GM23338 (cell line): ENCODE measurements at regions not wholly inside any gene's neighbourhood (a gene's known extent, or its start where the extent isn't known, plus 50 kb on each side); places are given as distances from the start of the nearest gene placed in this dataset.
"Not testable (repeated sequence)": the region's sequence is repeated elsewhere in the genome, so short reads cannot be mapped to it uniquely, and the experiment has no call there.

Source experiments
- ATAC-seq: fragments of 200-7000 bp; cut with Tn5 transposase; 3 replicates; pipeline ENCODE4 v1.9.1; 2020
- DNase-seq: peaks from one replicate; pipeline ENCODE4 v3.0.0-alpha.2; 2015; ENCODE audit warnings: low spot score
- H2AFZ ChIP-seq: fragments of 200-600 bp; sonication (generic); 2 replicates; pipeline ENCODE4 v1.8.0; 2016; ENCODE audit warnings: antibody characterized with exemption, mild to moderate bottlenecking, moderate library complexity
- H3F3A ChIP-seq: fragments of 200-600 bp; sonication (generic); replicated peaks from 2 replicates; pipeline ENCODE4 v1.8.0; 2017; ENCODE audit warnings: antibody characterized with exemption, mixed run types, low read depth
- H3K27ac ChIP-seq: fragments of 200-600 bp; sonication (generic); 2 replicates; pipeline ENCODE4 v1.6.1; 2016; ENCODE audit warnings: low read depth
- H3K27me3 ChIP-seq: fragments of 200-600 bp; sonication (generic); 2 replicates; pipeline ENCODE4 v1.8.0; 2016; ENCODE audit warnings: mild to moderate bottlenecking, mixed run types, moderate library complexity; ENCODE audit not compliant: insufficient read depth
- H3K36me3 ChIP-seq: fragments of 200-600 bp; sonication (generic); 2 replicates; pipeline ENCODE4 v1.8.0; 2016; ENCODE audit warnings: mild to moderate bottlenecking; ENCODE audit not compliant: insufficient read depth
- H3K4me1 ChIP-seq: fragments of 200-600 bp; sonication (generic); 2 replicates; pipeline ENCODE4 v1.8.0; 2016; ENCODE audit warnings: mild to moderate bottlenecking, moderate library complexity; ENCODE audit not compliant: insufficient read depth
- H3K4me2 ChIP-seq: fragments of 200-600 bp; sonication (generic); 2 replicates; pipeline ENCODE4 v1.7.1; 2017; ENCODE audit warnings: mixed run types
- H3K4me3 ChIP-seq: fragments of 200-600 bp; sonication (generic); 2 replicates; pipeline ENCODE4 v1.6.1; 2016; ENCODE audit warnings: mixed run types
- H3K79me2 ChIP-seq: fragments of 200-600 bp; sonication (generic); replicated peaks from 2 replicates; pipeline ENCODE4 v1.8.0; 2017; ENCODE audit warnings: mild to moderate bottlenecking; ENCODE audit not compliant: insufficient read depth
- H3K9me2 ChIP-seq: fragments of 200-600 bp; sonication (generic); 2 replicates; pipeline ENCODE4 v1.8.0; 2017; ENCODE audit not compliant: insufficient read depth
- H4K20me1 ChIP-seq: fragments of 200-600 bp; sonication (generic); replicated peaks from 2 replicates; pipeline ENCODE4 v1.8.0; 2017; ENCODE audit warnings: mild to moderate bottlenecking; ENCODE audit not compliant: insufficient read depth
- H3K27ac Mint-ChIP-seq: 2 replicates; pipeline ENCODE4 v1.8.0; 2020; ENCODE audit warnings: inconsistent platforms, mild to moderate bottlenecking, moderate library complexity, mixed read lengths
- H3K27me3 Mint-ChIP-seq: 3 replicates; pipeline ENCODE4 v1.8.0; 2022; ENCODE audit warnings: low read depth, mild to moderate bottlenecking, moderate library complexity, mixed read lengths, inconsistent platforms; ENCODE audit not compliant: insufficient read depth, poor library complexity
- H3K36me3 Mint-ChIP-seq: 3 replicates; pipeline ENCODE4 v1.8.0; 2021; ENCODE audit warnings: low read depth, mild to moderate bottlenecking, inconsistent platforms, moderate library complexity, mixed read lengths
- H3K4me1 Mint-ChIP-seq: 3 replicates; pipeline ENCODE4 v1.8.0; 2020; ENCODE audit warnings: mild to moderate bottlenecking, inconsistent platforms, mixed read lengths
- H3K4me3 Mint-ChIP-seq: 3 replicates; pipeline ENCODE4 v1.8.0; 2021; ENCODE audit warnings: moderate library complexity, mild to moderate bottlenecking, inconsistent platforms, mixed read lengths
- H3K9me3 Mint-ChIP-seq: 3 replicates; pipeline ENCODE4 v1.8.0; 2020; ENCODE audit warnings: moderate library complexity, mild to moderate bottlenecking, inconsistent platforms, mixed read lengths
- CREB1 ChIP-seq: fragments of 250-450 bp; sonication (Bioruptor Pico); IDR thresholded peaks from 2 replicates; pipeline ENCODE4 v1.5.0; 2020; ENCODE audit warnings: low read depth, mild to moderate bottlenecking, moderate library complexity
- STAT1 ChIP-seq: IDR thresholded peaks from one replicate; pipeline ENCODE4 v1.6.1; 2016; ENCODE audit warnings: antibody characterized with exemption; ENCODE audit not compliant: unreplicated experiment
- ZNF114 ChIP-seq: fragments of 250-450 bp; sonication (Bioruptor Pico); IDR thresholded peaks from 2 replicates; pipeline ENCODE4 v1.5.0; 2020; ENCODE audit warnings: mild to moderate bottlenecking, moderate library complexity
- ZNF331 ChIP-seq: fragments of 250-450 bp; sonication (Bioruptor Pico); IDR thresholded peaks from 2 replicates; pipeline ENCODE4 v1.5.0; 2020; ENCODE audit warnings: low read depth, mild to moderate bottlenecking, moderate library complexity
- TF ChIP-seq, protein P1 (sequence below): IDR thresholded peaks from one replicate; pipeline ENCODE4 v1.6.1; 2018; ENCODE audit warnings: antibody characterized with exemption; ENCODE audit not compliant: unreplicated experiment
- TF ChIP-seq, protein P2 (sequence below), 2 experiments: fragments of 200-600 bp in 1 of 2; sonication (generic) in 1 of 2; conservative IDR thresholded peaks; 2 replicates each; pipeline versions ENCODE4 v1.5.1 to v1.6.1; 2016 to 2017; ENCODE audit warnings: antibody characterized with exemption in 2 of 2, low read depth in 2 of 2, mild to moderate bottlenecking in 2 of 2, moderate library complexity in 1 of 2
- TF ChIP-seq, protein P3 (sequence below): IDR thresholded peaks from 2 replicates; pipeline ENCODE4 v1.6.1; 2016; ENCODE audit warnings: antibody characterized with exemption

DNA sequence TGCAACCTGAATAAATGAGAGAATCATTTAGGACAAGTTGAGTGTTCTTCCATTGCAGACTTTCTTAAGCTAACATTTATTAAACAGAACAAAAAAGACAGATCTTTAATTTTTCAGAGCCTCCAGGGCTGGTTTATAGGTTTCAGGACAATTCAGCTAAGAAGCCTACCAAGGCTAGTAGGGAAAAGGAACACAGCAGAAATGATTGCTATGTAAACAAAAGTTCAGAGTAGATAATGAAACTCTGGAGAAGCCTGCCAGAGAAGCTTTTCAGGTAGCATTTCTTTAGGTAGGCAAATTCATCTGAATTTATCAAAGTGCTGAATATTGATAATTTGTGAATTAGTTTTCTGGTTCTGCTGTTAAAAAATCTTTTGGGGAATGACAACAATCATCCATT, 264.2 kb downstream of the DEPDC1B start (continued):
- TF ChIP-seq, protein P1, sequence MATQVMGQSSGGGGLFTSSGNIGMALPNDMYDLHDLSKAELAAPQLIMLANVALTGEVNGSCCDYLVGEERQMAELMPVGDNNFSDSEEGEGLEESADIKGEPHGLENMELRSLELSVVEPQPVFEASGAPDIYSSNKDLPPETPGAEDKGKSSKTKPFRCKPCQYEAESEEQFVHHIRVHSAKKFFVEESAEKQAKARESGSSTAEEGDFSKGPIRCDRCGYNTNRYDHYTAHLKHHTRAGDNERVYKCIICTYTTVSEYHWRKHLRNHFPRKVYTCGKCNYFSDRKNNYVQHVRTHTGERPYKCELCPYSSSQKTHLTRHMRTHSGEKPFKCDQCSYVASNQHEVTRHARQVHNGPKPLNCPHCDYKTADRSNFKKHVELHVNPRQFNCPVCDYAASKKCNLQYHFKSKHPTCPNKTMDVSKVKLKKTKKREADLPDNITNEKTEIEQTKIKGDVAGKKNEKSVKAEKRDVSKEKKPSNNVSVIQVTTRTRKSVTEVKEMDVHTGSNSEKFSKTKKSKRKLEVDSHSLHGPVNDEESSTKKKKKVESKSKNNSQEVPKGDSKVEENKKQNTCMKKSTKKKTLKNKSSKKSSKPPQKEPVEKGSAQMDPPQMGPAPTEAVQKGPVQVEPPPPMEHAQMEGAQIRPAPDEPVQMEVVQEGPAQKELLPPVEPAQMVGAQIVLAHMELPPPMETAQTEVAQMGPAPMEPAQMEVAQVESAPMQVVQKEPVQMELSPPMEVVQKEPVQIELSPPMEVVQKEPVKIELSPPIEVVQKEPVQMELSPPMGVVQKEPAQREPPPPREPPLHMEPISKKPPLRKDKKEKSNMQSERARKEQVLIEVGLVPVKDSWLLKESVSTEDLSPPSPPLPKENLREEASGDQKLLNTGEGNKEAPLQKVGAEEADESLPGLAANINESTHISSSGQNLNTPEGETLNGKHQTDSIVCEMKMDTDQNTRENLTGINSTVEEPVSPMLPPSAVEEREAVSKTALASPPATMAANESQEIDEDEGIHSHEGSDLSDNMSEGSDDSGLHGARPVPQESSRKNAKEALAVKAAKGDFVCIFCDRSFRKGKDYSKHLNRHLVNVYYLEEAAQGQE, result no peak

DNA sequence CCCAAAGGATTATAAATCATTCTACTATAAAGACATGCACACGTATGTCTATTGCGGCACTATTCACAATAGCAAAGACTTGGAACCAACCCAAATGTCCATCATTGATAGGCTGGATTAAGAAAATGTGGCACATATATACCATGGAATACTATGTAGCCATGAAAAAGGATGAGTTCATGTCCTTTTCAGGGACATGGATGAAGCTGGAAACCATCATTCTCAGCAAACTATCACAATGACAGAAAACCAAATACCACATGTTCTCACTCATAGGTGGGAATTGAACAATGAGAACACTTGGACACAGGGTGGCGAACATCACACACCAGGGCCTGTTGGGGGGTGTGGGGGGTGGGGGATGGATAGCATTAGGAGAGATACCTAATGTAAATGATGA, 273.8 kb downstream of the DEPDC1B start:
- not testable (repeated sequence) for H3K4me3 ChIP-seq

DNA sequence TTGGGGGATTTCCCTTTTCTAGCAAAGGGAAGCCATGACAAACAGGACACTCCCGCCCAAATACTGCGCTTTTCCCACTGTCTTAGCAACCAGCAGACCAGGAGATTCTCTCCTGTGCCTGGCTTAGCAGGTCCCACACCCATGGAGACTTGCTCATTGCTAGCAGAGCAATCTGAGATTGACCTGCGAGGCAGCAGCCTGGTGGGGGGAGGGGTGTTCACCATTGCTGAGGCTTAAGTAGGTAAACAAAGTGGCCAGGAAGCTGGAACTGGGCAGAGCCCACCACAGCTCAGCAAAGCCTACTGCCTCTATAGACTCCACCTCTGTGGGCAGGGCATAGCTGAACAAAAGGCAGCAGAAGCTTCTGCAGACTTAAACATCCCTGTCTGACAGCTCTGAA, 279.2 kb downstream of the DEPDC1B start:
- H3K27me3 Mint-ChIP-seq, DNase-seq, H3K4me3 Mint-ChIP-seq, H3K36me3 ChIP-seq, ATAC-seq, H3K9me2 ChIP-seq, H3K4me1 ChIP-seq, H3K27ac ChIP-seq, H3K79me2 ChIP-seq, H3K36me3 Mint-ChIP-seq, H4K20me1 ChIP-seq, H3F3A ChIP-seq, H2AFZ ChIP-seq, H3K4me3 ChIP-seq, H3K4me1 Mint-ChIP-seq, H3K27ac Mint-ChIP-seq, H3K4me2 ChIP-seq, H3K27me3 ChIP-seq: not testable (repeated sequence)
- H3K9me3 Mint-ChIP-seq, result peaks cover 32% of the 10 kb centered on the region

More for the DNA sequence above, 273.8 kb downstream of the DEPDC1B start:
- not testable (repeated sequence) for H3K27me3 Mint-ChIP-seq, H3K36me3 Mint-ChIP-seq, H3K27ac ChIP-seq, H3K36me3 ChIP-seq, H3K9me2 ChIP-seq, H3K4me3 Mint-ChIP-seq, H3K4me1 ChIP-seq, H3K4me1 Mint-ChIP-seq, H3K27ac Mint-ChIP-seq, H3K27me3 ChIP-seq, ATAC-seq, H3K79me2 ChIP-seq, H2AFZ ChIP-seq, H3F3A ChIP-seq, H3K4me2 ChIP-seq, DNase-seq, H4K20me1 ChIP-seq
- peaks cover 30% of the 10 kb centered on the region for H3K9me3 Mint-ChIP-seq

DNA sequence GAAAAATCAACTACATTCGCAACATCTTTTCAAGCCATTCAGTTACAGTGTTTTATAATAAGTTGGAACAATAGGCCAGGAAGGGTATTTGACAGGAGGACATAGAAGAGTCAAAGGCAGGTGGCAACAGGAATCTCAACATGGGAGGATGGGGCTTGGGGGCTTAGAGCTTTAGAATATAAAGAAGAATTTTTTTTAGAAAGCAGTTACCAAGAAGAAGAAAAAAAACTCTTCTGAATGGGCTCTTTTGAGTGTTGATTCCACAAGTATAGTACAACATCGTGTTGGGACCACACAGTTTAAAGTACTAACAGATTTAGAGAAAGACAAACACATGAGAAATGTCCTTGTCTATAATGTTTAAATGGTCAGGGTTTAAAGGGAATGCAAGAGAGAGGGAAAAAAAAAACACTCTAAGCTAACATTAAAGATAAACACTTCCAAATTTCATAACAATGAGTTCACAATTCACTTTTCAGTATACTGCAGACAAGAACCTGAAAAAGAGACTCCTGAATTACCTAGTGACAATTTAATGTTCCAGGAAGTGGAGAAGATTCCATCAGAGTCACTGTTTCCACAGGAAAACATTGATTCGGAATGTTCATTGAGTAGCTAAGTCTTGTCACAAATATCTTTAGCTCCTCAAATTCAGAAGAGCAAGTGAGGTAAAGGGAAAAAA, 282.3 kb downstream of the DEPDC1B start:
- Histone ChIP-seq H4K20me1 (no peaks in the 10 kb centered on the region), H3K4me1 (no peaks in the 10 kb centered on the region), H3K9me2 (no peaks in the 10 kb centered on the region), H2AFZ (no peak overlapping the region), H3K27me3 (no peaks in the 10 kb centered on the region), H3K4me3 (no peak overlapping the region), H3K27ac (no peak overlapping the region), H3K4me2 (no peak overlapping the region), H3K79me2 (no peaks in the 10 kb centered on the region), H3K36me3 (no peaks in the 10 kb centered on the region), H3F3A (no peaks in the 10 kb centered on the region)
- H3K36me3 Mint-ChIP-seq, result 0 out of 3 replicates have a peak, but pooled peaks cover 2% of the 10 kb centered on the region
- no peak overlapping the region for H3K27ac Mint-ChIP-seq
- H3K4me3 Mint-ChIP-seq, result no peak overlapping the region
- no peaks in the 10 kb centered on the region for H3K27me3 Mint-ChIP-seq
- no peaks in the 10 kb centered on the region for H3K4me1 Mint-ChIP-seq
- ATAC-seq, result no peak
- H3K9me3 Mint-ChIP-seq, result peaks cover 15% of the 10 kb centered on the region
- no peak for DNase-seq
- no peak for TF ChIP-seq CREB1 (CRISPR knock-in tag)
- no peak for TF ChIP-seq ZNF331
- no peak for TF ChIP-seq STAT1
- TF ChIP-seq, protein P2, sequence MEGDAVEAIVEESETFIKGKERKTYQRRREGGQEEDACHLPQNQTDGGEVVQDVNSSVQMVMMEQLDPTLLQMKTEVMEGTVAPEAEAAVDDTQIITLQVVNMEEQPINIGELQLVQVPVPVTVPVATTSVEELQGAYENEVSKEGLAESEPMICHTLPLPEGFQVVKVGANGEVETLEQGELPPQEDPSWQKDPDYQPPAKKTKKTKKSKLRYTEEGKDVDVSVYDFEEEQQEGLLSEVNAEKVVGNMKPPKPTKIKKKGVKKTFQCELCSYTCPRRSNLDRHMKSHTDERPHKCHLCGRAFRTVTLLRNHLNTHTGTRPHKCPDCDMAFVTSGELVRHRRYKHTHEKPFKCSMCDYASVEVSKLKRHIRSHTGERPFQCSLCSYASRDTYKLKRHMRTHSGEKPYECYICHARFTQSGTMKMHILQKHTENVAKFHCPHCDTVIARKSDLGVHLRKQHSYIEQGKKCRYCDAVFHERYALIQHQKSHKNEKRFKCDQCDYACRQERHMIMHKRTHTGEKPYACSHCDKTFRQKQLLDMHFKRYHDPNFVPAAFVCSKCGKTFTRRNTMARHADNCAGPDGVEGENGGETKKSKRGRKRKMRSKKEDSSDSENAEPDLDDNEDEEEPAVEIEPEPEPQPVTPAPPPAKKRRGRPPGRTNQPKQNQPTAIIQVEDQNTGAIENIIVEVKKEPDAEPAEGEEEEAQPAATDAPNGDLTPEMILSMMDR (conservative IDR thresholded peaks at IDR 0.05; ENCODE audit: low read depth in 2 of 2), result no peak
- no peak for TF ChIP-seq ZNF114 (CRISPR knock-in tag)
- TF ChIP-seq, protein P3, sequence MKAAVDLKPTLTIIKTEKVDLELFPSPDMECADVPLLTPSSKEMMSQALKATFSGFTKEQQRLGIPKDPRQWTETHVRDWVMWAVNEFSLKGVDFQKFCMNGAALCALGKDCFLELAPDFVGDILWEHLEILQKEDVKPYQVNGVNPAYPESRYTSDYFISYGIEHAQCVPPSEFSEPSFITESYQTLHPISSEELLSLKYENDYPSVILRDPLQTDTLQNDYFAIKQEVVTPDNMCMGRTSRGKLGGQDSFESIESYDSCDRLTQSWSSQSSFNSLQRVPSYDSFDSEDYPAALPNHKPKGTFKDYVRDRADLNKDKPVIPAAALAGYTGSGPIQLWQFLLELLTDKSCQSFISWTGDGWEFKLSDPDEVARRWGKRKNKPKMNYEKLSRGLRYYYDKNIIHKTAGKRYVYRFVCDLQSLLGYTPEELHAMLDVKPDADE, result no peak
